ENCODE measurements at regions not wholly inside any gene's neighbourhood (a gene's known extent, or its start where the extent isn't known, plus 50 kb on each side); places are given as distances from the start of the nearest gene placed in this dataset.

DNA sequence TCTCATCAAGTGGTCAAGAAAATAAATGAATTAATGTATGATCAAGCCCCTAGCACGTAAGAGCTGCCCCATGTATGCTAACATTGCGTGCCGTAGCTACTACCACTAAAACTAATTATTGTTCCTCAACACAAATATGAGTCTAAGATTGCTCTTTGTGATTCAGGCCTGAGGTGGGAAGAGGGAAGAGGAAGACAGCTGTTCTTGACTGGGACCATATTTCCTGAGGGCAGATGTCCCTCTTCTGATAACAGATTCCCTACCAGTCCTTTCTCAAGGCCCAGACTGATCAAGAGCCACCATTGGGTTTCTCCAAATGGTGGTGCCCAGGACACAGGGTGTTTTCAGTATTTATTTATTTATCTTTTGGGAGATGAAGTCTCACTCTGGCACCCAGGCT lies 87.2 kb upstream of the CADM1 start:
- Mint-ChIP-seq H3K4me3 (no peak overlapping the region), H3K27ac (no peak overlapping the region), H3K4me1 (ENCODE audit: low read depth) (no peaks in the 10 kb centered on the region), H3K27me3 (peaks cover 1% of the 10 kb centered on the region), H3K36me3 (ENCODE audit: low read depth) (no peaks in the 10 kb centered on the region), H3K9me3 (peaks cover 9% of the 10 kb centered on the region)
- intact Hi-C loops (cut with micrococcal nuclease), result no loop called here

DNA sequence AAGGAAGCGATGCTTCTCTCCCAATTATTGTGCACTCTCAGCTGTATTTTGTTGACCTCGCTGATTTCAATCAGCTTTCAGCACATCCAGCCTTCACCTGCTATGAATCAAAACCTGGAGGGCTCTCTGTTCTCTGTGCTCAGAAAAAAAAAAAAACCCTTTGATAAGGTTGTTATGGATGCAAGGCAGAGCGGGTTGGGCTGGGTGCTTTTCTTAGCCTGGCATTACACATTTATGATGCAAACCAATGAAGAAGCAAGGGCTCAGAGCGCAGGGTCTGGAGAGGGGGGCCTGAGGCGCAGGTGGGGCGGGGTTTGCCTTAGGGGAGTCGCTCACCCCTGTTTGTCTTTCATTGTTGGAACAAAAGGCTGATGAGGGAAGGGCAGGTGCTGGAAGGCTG lies 86.0 kb upstream of the CADM1 start:
- Mint-ChIP-seq H3K4me1 (ENCODE audit: low read depth) (no peaks in the 10 kb centered on the region), H3K27me3 (peaks cover 1% of the 10 kb centered on the region), H3K4me3 (no peak overlapping the region), H3K9me3 (peaks cover 9% of the 10 kb centered on the region), H3K36me3 (ENCODE audit: low read depth) (no peaks in the 10 kb centered on the region), H3K27ac (no peak overlapping the region)
- intact Hi-C loops (cut with micrococcal nuclease), result no loop called here

DNA sequence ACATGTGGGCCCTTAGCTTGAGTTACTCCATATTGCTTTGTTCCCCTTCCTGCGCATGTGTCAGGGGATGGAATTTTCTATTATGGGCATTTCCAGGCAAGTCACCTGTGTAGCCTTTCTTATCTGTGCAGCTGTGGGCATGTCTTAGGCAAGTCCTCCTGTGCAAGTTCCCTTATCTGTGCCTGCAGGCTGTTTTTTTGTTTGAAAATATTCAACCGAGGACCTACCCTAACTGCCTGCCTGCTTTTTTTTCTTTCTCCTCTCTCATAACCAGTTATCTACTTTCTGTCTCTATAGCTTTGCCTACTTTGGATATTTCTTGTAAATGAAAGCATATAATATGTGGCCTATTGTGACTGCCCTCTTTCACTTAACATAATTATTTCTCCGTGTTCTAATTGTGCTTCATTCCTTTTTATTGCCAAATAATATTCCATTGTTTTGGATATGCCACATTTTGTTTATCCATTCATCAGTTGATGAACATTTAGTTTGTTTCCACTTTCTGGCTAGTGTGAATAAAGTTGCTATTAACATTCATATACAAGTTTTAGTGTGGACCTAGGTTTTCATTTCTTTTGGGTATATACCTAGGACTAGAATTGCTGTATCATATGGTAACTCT lies 83.6 kb upstream of the CADM1 start:
- no peaks in the 10 kb centered on the region for H3K36me3 Mint-ChIP-seq (ENCODE audit: low read depth)
- no peak overlapping the region for H3K4me3 Mint-ChIP-seq
- peaks cover 9% of the 10 kb centered on the region for H3K9me3 Mint-ChIP-seq
- no peaks in the 10 kb centered on the region for H3K4me1 Mint-ChIP-seq (ENCODE audit: low read depth)
- intact Hi-C loops (cut with micrococcal nuclease), result no loop called here
- H3K27me3 Mint-ChIP-seq, result no peaks in the 10 kb centered on the region
- H3K27ac Mint-ChIP-seq, result no peak overlapping the region

DNA sequence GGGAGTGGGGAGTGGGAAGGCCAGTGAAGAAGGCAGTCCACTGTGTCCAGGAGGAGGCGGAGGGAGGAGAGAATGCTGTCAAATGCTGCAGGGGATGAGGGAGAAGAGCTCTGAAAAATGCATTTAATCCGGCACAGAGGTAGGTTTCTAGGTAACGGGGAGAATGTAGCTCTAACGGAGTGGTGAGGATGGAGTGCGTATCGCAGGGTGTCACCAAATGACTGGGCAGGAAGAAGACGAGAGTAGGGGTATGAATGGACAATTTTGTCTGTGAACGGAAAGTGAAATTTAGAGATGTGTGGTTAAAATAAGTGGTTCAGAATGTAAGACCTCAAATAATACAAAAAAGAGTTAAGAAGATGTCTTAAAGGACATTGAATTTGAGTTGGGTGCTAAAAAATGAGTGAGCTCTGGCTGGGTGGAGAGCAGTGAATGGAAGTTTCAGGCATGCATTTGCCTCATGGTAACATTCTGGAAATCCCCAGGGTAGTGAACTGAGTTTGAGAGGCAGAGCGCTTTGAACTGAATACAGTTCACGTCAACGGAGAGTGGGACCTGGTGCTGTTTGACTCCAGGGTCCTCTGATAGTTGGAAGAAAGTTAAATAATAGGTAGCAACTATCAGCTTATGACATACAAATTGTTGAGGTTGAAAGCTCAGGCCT lies 81.3 kb upstream of the CADM1 start:
- intact Hi-C loops (cut with micrococcal nuclease), result no loop called here
- H3K36me3 Mint-ChIP-seq (ENCODE audit: low read depth), result no peaks in the 10 kb centered on the region
- peaks cover 4% of the 10 kb centered on the region for H3K4me1 Mint-ChIP-seq (ENCODE audit: low read depth)
- H3K27me3 Mint-ChIP-seq, result peaks cover 3% of the 10 kb centered on the region
- H3K4me3 Mint-ChIP-seq, result no peak overlapping the region
- no peak overlapping the region for H3K27ac Mint-ChIP-seq
- peaks cover 9% of the 10 kb centered on the region for H3K9me3 Mint-ChIP-seq

- H3K4me1 Mint-ChIP-seq (ENCODE audit: low read depth), result peaks cover 4% of the 10 kb centered on the region
- no peak overlapping the region for H3K4me3 Mint-ChIP-seq
- no peaks in the 10 kb centered on the region for H3K9me3 Mint-ChIP-seq
- no peaks in the 10 kb centered on the region for H3K36me3 Mint-ChIP-seq (ENCODE audit: low read depth)
- intact Hi-C loops (cut with micrococcal nuclease), result no loop called here
- H3K27ac Mint-ChIP-seq, result no peak overlapping the region
- peaks cover 8% of the 10 kb centered on the region for H3K27me3 Mint-ChIP-seq
Measured at GRCh38 chr11:115581871-115582639, 77.8 kb upstream of the CADM1 start.

DNA sequence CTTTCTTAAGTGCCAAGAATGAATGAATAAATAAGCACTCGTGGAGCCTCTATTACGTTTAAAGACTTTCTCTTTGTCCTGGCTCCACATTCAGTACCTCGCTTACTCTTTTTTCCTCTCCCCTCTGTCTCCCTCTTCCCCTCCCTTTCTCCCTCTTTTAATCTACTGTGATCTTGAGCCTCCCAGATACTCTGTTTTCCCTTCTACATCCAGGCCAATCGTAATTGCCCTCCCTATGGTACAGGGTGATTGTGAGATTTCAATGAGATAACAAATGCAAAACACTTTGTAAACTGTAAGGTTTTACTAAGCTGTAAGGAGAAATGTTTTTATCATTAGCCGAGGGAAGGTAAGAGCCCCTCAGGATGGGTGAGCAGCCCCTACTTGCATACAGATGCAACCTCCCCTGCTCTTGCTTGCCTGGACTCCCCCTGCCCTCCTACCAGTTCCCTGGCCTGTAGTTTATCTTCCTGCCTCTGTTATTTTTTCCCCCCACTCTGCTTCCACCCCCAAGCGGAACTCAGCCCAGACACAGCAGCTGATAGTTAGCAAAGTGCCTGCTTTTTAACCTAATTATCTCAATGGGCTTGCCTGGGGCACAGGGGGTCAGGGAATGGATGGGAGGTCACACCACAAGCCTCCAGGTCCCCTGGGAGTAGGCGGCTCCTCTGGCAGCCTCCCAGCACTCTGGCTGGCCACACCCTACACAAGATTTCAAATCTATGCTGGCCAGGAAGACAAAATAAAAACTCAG lies 76.9 kb upstream of the CADM1 start:
- peaks cover 4% of the 10 kb centered on the region for H3K4me1 Mint-ChIP-seq (ENCODE audit: low read depth)
- H3K36me3 Mint-ChIP-seq (ENCODE audit: low read depth), result no peaks in the 10 kb centered on the region
- no peak overlapping the region for H3K4me3 Mint-ChIP-seq
- H3K27me3 Mint-ChIP-seq, result peaks cover 8% of the 10 kb centered on the region
- H3K27ac Mint-ChIP-seq, result no peak overlapping the region
- intact Hi-C loops (cut with micrococcal nuclease), result no loop called here
- no peaks in the 10 kb centered on the region for H3K9me3 Mint-ChIP-seq

DNA sequence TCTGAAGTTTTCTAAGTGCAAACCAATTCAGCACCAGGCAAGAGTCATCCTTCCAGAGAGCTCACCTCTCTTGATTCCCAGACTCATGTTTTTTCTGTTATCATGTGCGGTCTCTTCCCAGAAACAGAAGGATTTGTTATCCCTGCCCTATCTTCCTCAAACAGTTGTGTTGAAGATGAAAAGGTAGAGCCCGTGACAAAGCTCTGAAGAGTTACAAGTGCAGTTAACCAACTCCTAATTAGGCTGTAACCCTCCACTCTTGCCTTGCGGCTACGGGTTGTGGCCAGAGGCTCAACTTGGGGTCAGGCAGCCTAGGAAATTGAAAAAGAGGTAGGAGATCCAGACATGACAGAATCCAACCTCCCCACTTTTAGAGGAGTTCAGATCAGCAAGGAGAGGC lies 76.2 kb upstream of the CADM1 start:
- H3K4me1 Mint-ChIP-seq (ENCODE audit: low read depth), result peaks cover 4% of the 10 kb centered on the region
- H3K27me3 Mint-ChIP-seq, result peaks cover 8% of the 10 kb centered on the region
- H3K4me3 Mint-ChIP-seq, result no peak overlapping the region
- intact Hi-C loops (cut with micrococcal nuclease), result no loop called here
- no peaks in the 10 kb centered on the region for H3K9me3 Mint-ChIP-seq
- H3K36me3 Mint-ChIP-seq (ENCODE audit: low read depth), result no peaks in the 10 kb centered on the region
- H3K27ac Mint-ChIP-seq, result no peak overlapping the region

DNA sequence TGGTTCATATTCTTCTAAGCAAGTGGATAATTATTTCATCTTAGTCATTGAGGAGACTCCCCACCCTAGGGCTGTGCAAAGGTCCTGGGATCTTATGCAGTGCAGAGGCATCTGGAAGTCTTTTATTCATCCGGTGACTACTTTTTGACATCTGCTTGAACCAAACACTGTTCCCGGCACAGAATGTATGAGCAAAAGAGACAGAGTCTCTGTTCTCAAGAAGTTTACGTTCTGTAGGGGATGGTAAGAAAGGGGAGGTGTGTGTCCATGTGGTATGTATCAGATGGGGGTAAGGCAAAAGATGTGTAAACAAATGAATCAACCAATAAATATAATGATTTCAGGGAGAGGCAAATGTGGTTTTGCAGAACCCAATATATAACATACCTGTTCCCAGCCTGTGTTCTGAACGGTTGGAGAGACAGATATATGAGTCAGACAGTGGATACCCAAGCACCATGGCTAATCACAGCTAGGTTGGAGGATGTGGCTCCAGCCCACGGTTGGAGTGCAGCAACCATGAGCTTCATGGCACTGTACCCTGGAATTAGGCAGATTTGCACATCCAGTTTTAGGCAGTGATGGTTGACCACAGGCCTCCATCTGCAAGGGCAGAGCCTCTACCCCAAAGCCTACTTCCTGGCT lies 75.1 kb upstream of the CADM1 start:
- H3K9me3 Mint-ChIP-seq, result no peaks in the 10 kb centered on the region
- H3K27me3 Mint-ChIP-seq, result peaks cover 10% of the 10 kb centered on the region
- H3K36me3 Mint-ChIP-seq (ENCODE audit: low read depth), result no peaks in the 10 kb centered on the region
- no peak overlapping the region for H3K27ac Mint-ChIP-seq
- intact Hi-C loops (cut with micrococcal nuclease), result no loop called here
- no peak overlapping the region for H3K4me3 Mint-ChIP-seq
- H3K4me1 Mint-ChIP-seq (ENCODE audit: low read depth), result peaks cover 4% of the 10 kb centered on the region

GRCh38 chr11:115578275-115578674 lies 74.1 kb upstream of the CADM1 start:
- intact Hi-C loops (cut with micrococcal nuclease), result no loop called here
- no peak overlapping the region for H3K27ac Mint-ChIP-seq
- H3K27me3 Mint-ChIP-seq, result peaks cover 10% of the 10 kb centered on the region
- H3K4me1 Mint-ChIP-seq (ENCODE audit: low read depth), result peaks cover 4% of the 10 kb centered on the region
- no peak overlapping the region for H3K4me3 Mint-ChIP-seq
- H3K9me3 Mint-ChIP-seq, result no peaks in the 10 kb centered on the region
- no peaks in the 10 kb centered on the region for H3K36me3 Mint-ChIP-seq (ENCODE audit: low read depth)

GRCh38 chr11:115577701-115578100 lies 73.5 kb upstream of the CADM1 start:
- H3K4me3 Mint-ChIP-seq, result no peak overlapping the region

GRCh38 chr11:115576606-115577380 lies 72.6 kb upstream of the CADM1 start:
- H3K27ac Mint-ChIP-seq, result no peak overlapping the region
- no peaks in the 10 kb centered on the region for H3K9me3 Mint-ChIP-seq
- no peak overlapping the region for H3K4me3 Mint-ChIP-seq
- H3K36me3 Mint-ChIP-seq (ENCODE audit: low read depth), result no peaks in the 10 kb centered on the region
- H3K27me3 Mint-ChIP-seq, result peaks cover 10% of the 10 kb centered on the region
- intact Hi-C loops (cut with micrococcal nuclease), result no loop called here
- H3K4me1 Mint-ChIP-seq (ENCODE audit: low read depth), result no peaks in the 10 kb centered on the region

More at GRCh38 chr11:115577701-115578100, 73.5 kb upstream of the CADM1 start:
- Mint-ChIP-seq H3K27ac (no peak overlapping the region), H3K27me3 (peaks cover 10% of the 10 kb centered on the region), H3K4me1 (ENCODE audit: low read depth) (peaks cover 4% of the 10 kb centered on the region), H3K9me3 (no peaks in the 10 kb centered on the region), H3K36me3 (ENCODE audit: low read depth) (no peaks in the 10 kb centered on the region)
- intact Hi-C loops (cut with micrococcal nuclease), result no loop called here

GRCh38 chr11:115572551-115572950 lies 68.3 kb upstream of the CADM1 start:
- Mint-ChIP-seq H3K4me1 (ENCODE audit: low read depth) (no peaks in the 10 kb centered on the region), H3K27ac (no peak overlapping the region), H3K9me3 (no peaks in the 10 kb centered on the region), H3K4me3 (no peak overlapping the region), H3K27me3 (peaks cover 1% of the 10 kb centered on the region), H3K36me3 (ENCODE audit: low read depth) (no peaks in the 10 kb centered on the region)
- intact Hi-C loops (cut with micrococcal nuclease), result no loop called here

GRCh38 chr11:115566180-115566764 lies 62.1 kb upstream of the CADM1 start:
- Mint-ChIP-seq H3K4me1 (ENCODE audit: low read depth) (no peaks in the 10 kb centered on the region), H3K36me3 (ENCODE audit: low read depth) (no peaks in the 10 kb centered on the region), H3K27ac (no peak overlapping the region), H3K4me3 (no peak overlapping the region), H3K27me3 (no peaks in the 10 kb centered on the region), H3K9me3 (no peaks in the 10 kb centered on the region)
- intact Hi-C loops (cut with micrococcal nuclease), result no loop called here
